K562 (cell line): ENCODE measurements at regions not wholly inside any gene's neighbourhood (a gene's known extent, or its start where the extent isn't known, plus 50 kb on each side); places are given as distances from the start of the nearest gene placed in this dataset.

Source experiments
- ATAC-seq: fragments of 200-7000 bp; cut with Tn5 transposase; 3 replicates; pipeline ENCODE4 v1.9.1; 2020; ENCODE audit warnings: moderate library complexity
- BruUV-seq: library from RNA; stranded (reverse); fragments of 400-500 nt; replicated peaks from 2 replicates; lab custom pipeline; 2021; lab: Mats Ljungman, UMichigan
- CTCF ChIA-PET: fragments of 300-600 bp; formaldehyde crosslinking; extraction: SDS; loops from one replicate; lab custom pipeline; 2021; ENCODE audit warnings: low intra/inter-chr PET ratio; lab: Yijun Ruan, JAX
- POLR2A ChIA-PET: fragments of 300-600, 350-650 bp; sonication (Branson Sonifier 250); formaldehyde crosslinking; extraction: SDS; loops from one replicate; lab custom pipeline; 2021; ENCODE audit warnings: antibody characterized with exemption, inconsistent platforms; lab: Yijun Ruan, JAX
- DNase-seq, 4 experiments: peaks; one replicate each; pipeline versions ENCODE4 v3.0.0 to v3.0.0-alpha.2; 2011 to 2018; ENCODE audit warnings: low spot score in 3 of 4, mixed read lengths in 3 of 4; ENCODE audit errors: extremely low read depth in 1 of 4
- FAIRE-seq: peaks from 2 replicates; lab custom pipeline; 2011; peaks lifted over from hg19 to GRCh38; lab: Jason Lieb, UNC
- H2AFZ ChIP-seq: 2 replicates; pipeline ENCODE4 v1.6.0; 2011; ENCODE audit warnings: low read depth, low read length, control low read depth, inconsistent platforms
- H3K27ac ChIP-seq: fragments of 200-600 bp; 3 replicates; pipeline ENCODE4 v1.8.0; 2011; ENCODE audit warnings: low read depth, mild to moderate bottlenecking, control low read depth, inconsistent platforms, low read length, moderate library complexity, mixed read lengths; ENCODE audit errors: extremely low read depth
- H3K27me3 ChIP-seq, 2 experiments: fragments of 300-600 bp in 1 of 2; 2 replicates in 1 of 2; 3 replicates in 1 of 2; pipeline versions ENCODE4 v1.6.0 to v1.8.0; 2011; ENCODE audit warnings: inconsistent platforms in 2 of 2, low read length in 2 of 2, mild to moderate bottlenecking in 1 of 2, mixed read lengths in 1 of 2, moderate library complexity in 1 of 2; ENCODE audit not compliant: control insufficient read depth in 2 of 2, insufficient read depth in 2 of 2
- H3K36me3 ChIP-seq: fragments of 300-600 bp; 3 replicates; pipeline ENCODE4 v1.8.0; 2011; ENCODE audit warnings: mild to moderate bottlenecking, low read length, inconsistent platforms; ENCODE audit not compliant: control insufficient read depth, insufficient read depth
- H3K4me1 ChIP-seq, 2 experiments: fragments of 200-600 bp in 1 of 2; replicated peaks in 1 of 2; 2 replicates in 1 of 2; 3 replicates in 1 of 2; pipeline versions ENCODE4 v1.5.1 to v1.8.0; 2011; ENCODE audit warnings: inconsistent platforms in 2 of 2, low read length in 2 of 2, mild to moderate bottlenecking in 1 of 2, mixed read lengths in 1 of 2, moderate library complexity in 1 of 2; ENCODE audit not compliant: control insufficient read depth in 2 of 2, insufficient read depth in 2 of 2
- H3K4me2 ChIP-seq: 2 replicates; pipeline ENCODE4 v1.6.1; 2011; ENCODE audit warnings: low read length, control low read depth, inconsistent platforms, mixed read lengths; ENCODE audit not compliant: insufficient read depth
- H3K4me3 ChIP-seq: fragments of 200-600 bp; sonication (generic), shearing (Covaris generic); 2 replicates; pipeline ENCODE4 v1.5.1; 2016; ENCODE audit warnings: control low read depth, inconsistent platforms
- H3K79me2 ChIP-seq: fragments of 200-600 bp; 3 replicates; pipeline ENCODE4 v1.8.0; 2011; ENCODE audit warnings: low read length, inconsistent platforms; ENCODE audit not compliant: control insufficient read depth, insufficient read depth
- H3K9ac ChIP-seq, 2 experiments: 2 replicates each; pipeline versions ENCODE4 v1.6.0 to v1.6.1; 2011; ENCODE audit warnings: low read depth in 2 of 2, low read length in 2 of 2, control low read depth in 1 of 2, inconsistent platforms in 1 of 2, mild to moderate bottlenecking in 1 of 2, mixed read lengths in 1 of 2; ENCODE audit not compliant: insufficient read depth in 1 of 2
- H3K9me1 ChIP-seq: one replicate; pipeline ENCODE4 v1.6.0; 2011; ENCODE audit warnings: inconsistent platforms, mild to moderate bottlenecking, low read length, moderate library complexity; ENCODE audit not compliant: control insufficient read depth, insufficient read depth
- H3K9me3 ChIP-seq: replicated peaks from 2 replicates; pipeline ENCODE4 v1.5.1; 2011; ENCODE audit warnings: low read depth, low read length, inconsistent platforms; ENCODE audit not compliant: control insufficient read depth, insufficient read depth
- H4K20me1 ChIP-seq: replicated peaks from 2 replicates; pipeline ENCODE4 v1.6.1; 2011; ENCODE audit warnings: low read length, inconsistent platforms, mixed read lengths; ENCODE audit not compliant: control insufficient read depth, insufficient read depth
- ATF2 ChIP-seq: sonication (generic); formaldehyde crosslinking; IDR thresholded peaks from 2 replicates; pipeline ENCODE4 v1.8.1; 2022; ENCODE audit warnings: missing genetic modification reagents
- CEBPB ChIP-seq: fragments of 450-650 bp; IDR thresholded peaks from 2 replicates; pipeline ENCODE4 v1.6.1; 2016; ENCODE audit warnings: missing genetic modification characterization, missing compliant biosample characterization
- ELF1 ChIP-seq: fragments of 200-800 bp; sonication (Bioruptor generic); IDR thresholded peaks from 2 replicates; pipeline ENCODE4 v1.6.1; 2016; ENCODE audit warnings: missing genetic modification characterization, missing compliant biosample characterization
- GABPA ChIP-seq: fragments of 200-800 bp; sonication (Bioruptor generic); conservative IDR thresholded peaks from 2 replicates; pipeline ENCODE4 v1.6.1; 2016; ENCODE audit warnings: low read depth, missing genetic modification characterization, missing compliant biosample characterization
- HNRNPLL ChIP-seq: fragments of 200-400 bp; formaldehyde crosslinking; IDR thresholded peaks from 2 replicates; pipeline ENCODE4 v1.6.1; 2017; ENCODE audit warnings: low read length, low read depth, mild to moderate bottlenecking; ENCODE audit not compliant: poor library complexity, severe bottlenecking
- NCOA1 ChIP-seq: fragments of 450-650 bp; IDR thresholded peaks from 2 replicates; pipeline ENCODE4 v1.6.1; 2016; ENCODE audit warnings: low read depth
- POLR2H ChIP-seq: IDR thresholded peaks from 2 replicates; pipeline ENCODE4 v1.6.1; 2016; ENCODE audit warnings: missing genetic modification characterization, low read depth, mild to moderate bottlenecking, control low read depth, missing compliant biosample characterization, moderate library complexity
- PPARD ChIP-seq: fragments of 250-450 bp; sonication (Bioruptor Pico); IDR thresholded peaks from 2 replicates; pipeline ENCODE4 v1.8.0; 2022; ENCODE audit warnings: inconsistent platforms, mild to moderate bottlenecking, moderate library complexity
- RAD51 ChIP-seq: fragments of 450-650 bp; IDR thresholded peaks from 2 replicates; pipeline ENCODE4 v1.7.1; 2016; ENCODE audit warnings: low read depth, mild to moderate bottlenecking, borderline replicate concordance
- TFE3 ChIP-seq: fragments of 450-650 bp; formaldehyde crosslinking; IDR thresholded peaks from 2 replicates; pipeline ENCODE4 v1.4.0; 2020; ENCODE audit warnings: mild to moderate bottlenecking, mixed read lengths
- USF2 ChIP-seq: sonication (generic); formaldehyde crosslinking; IDR thresholded peaks from 2 replicates; pipeline ENCODE4 v1.5.0; 2020; ENCODE audit warnings: missing genetic modification reagents
- YY1 ChIP-seq, 3 experiments: IDR thresholded peaks; 2 replicates each; pipeline ENCODE4 v1.6.1; 2011; ENCODE audit warnings: low read length in 2 of 3, mild to moderate bottlenecking in 2 of 3, moderate library complexity in 2 of 3, borderline replicate concordance in 1 of 3, control low read depth in 1 of 3, low read depth in 1 of 3; ENCODE audit not compliant: insufficient read depth in 3 of 3, insufficient replicate concordance in 2 of 3, control insufficient read depth in 1 of 3, insufficient read length in 1 of 3; ENCODE audit errors: extremely low read depth in 1 of 3
- ZBTB7A ChIP-seq: IDR thresholded peaks from 2 replicates; pipeline ENCODE4 v1.6.1; 2011; ENCODE audit warnings: low read depth, mild to moderate bottlenecking, low read length, moderate library complexity, borderline replicate concordance; ENCODE audit not compliant: control insufficient read depth
- whole genome bisulfite sequencing: fragments of 100-300 bp; shearing (Covaris generic); methylation state at CpG from one replicate; pipeline ENCODE4 v1.1.6; 2016; ENCODE audit warnings: low coverage, mixed read lengths; ENCODE audit not compliant: insufficient coverage; ENCODE audit errors: missing lambda C conversion rate; 5-methylcytosine and 5-hydroxymethylcytosine counted together
- in situ Hi-C: fragments of 300-500 bp; cut with MboI; formaldehyde crosslinking; loops from 4 replicates; pipeline ENCODE4 v1.15.0; 2018; ENCODE audit warnings: inconsistent platforms, mixed read lengths
- intact Hi-C: fragments of 100-400 bp; cut with micrococcal nuclease; formaldehyde crosslinking; loops from 2 replicates; pipeline ENCODE4 v1.14.2; 2022
- TF ChIP-seq, protein P1 (sequence below), 2 experiments: fragments of 450-650 bp; conservative IDR thresholded peaks; 2 replicates each; pipeline ENCODE4 v1.6.1; 2017; ENCODE audit warnings: mild to moderate bottlenecking in 2 of 2, moderate library complexity in 2 of 2

DNA sequence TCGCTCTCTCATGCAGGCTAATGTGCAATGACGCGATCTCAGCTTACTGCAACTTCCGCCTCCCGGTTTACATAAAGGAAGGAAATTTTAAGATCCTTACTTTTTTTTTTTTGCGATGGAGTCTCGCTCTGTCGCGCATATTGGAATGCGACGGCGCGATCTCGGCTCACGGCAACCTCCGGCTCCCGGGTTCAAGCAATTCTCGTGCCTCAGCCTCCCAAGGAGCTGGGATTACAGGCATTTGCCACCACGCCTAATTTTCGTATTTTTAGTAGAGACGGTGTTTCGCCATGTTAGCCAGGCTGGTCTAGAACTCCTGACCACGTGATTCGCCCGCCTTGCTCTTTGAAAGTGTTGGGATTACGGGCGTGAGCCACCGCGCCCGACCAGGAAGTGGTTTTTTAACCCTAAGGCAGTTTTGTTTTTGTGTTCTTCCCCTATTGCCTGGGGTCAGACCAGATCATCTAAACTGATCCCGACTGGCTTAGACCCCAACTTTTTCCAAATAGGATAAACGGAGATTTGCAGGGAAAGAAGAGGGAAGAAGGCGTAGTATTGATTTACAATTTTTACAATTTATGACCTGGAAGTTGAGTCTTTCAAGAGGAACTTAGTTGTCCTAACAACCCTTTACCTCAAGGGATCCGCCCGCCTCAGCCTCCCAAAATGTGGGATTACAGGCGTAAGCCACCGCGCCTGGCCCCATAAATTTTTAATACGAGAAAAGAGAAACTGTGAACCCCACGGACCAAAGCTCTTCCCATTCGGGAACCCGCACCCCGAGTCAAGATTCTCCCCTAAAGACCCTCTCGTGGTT lies 142.0 kb downstream of the ZNF737 start:
- no peaks in the 10 kb centered on the region for H3K27me3 ChIP-seq
- H3K4me3 ChIP-seq: peak overlapping the region; percentile 27
- no peaks in the 10 kb centered on the region for H3K79me2 ChIP-seq
- no peaks in the 10 kb centered on the region for H4K20me1 ChIP-seq
- no peak overlapping the region for H2AFZ ChIP-seq
- FAIRE-seq (no peak), ATAC-seq (peak; percentile 35; the same call in 1 of the 3 replicates), DNase-seq (peak in 1 of 4 experiments; percentile 27)
- no peaks in the 10 kb centered on the region for H3K36me3 ChIP-seq
- 0% methylated on average over 7 of the region's 44 CpGs for WGBS
- in situ Hi-C loops: no loop called here
- ChIA-PET POLR2A (interaction anchor here (0.6 kb wide), 1 partner anchor 1676 kb away, joined by 3 read pairs; no protein-coding TSS in a partner anchor), CTCF (no interaction called here)
- BruUV-seq: TSS peak; percentile 48
- H3K4me2 ChIP-seq: no peak overlapping the region; the same call in 1 of the 2 replicates
- intact Hi-C loops: no loop called here
- no peaks in the 10 kb centered on the region for H3K9me3 ChIP-seq
- TF ChIP-seq POLR2H (tag) (peak; percentile 44), ELF1 (tag) (peak; percentile 46), NCOA1 (no peak), GABPA (peak; percentile 52), CEBPB (tag) (no peak), TFE3 (CRISPR knock-in tag) (peak; percentile 47), PPARD (CRISPR knock-in tag) (no peak), ZBTB7A (no peak), YY1 (IDR thresholded peaks at IDR 0.05; ENCODE audit: borderline replicate concordance in 1 of 3, control insufficient read depth in 1 of 3, extremely low read depth in 1 of 3, insufficient read depth in 3 of 3, insufficient read length in 1 of 3, insufficient replicate concordance in 2 of 3, low read depth in 1 of 3, low read length in 2 of 3) (peak in 1 of 3 experiments; percentile 12), RAD51 (peak; percentile 56; the same call in 1 of the 2 replicates), USF2 (CRISPR knock-in tag) (peak; percentile 29; the same call in 1 of the 2 replicates), HNRNPLL (no peak), ATF2 (no peak)
- TF ChIP-seq, protein P1, sequence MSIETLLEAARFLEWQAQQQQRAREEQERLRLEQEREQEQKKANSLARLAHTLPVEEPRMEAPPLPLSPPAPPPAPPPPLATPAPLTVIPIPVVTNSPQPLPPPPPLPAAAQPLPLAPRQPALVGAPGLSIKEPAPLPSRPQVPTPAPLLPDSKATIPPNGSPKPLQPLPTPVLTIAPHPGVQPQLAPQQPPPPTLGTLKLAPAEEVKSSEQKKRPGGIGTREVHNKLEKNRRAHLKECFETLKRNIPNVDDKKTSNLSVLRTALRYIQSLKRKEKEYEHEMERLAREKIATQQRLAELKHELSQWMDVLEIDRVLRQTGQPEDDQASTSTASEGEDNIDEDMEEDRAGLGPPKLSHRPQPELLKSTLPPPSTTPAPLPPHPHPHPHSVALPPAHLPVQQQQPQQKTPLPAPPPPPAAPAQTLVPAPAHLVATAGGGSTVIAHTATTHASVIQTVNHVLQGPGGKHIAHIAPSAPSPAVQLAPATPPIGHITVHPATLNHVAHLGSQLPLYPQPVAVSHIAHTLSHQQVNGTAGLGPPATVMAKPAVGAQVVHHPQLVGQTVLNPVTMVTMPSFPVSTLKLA (conservative IDR thresholded peaks at IDR 0.05): 0 out of 4 replicates have a peak, but pooled peaks of 1 of the 2 experiments have one; percentile 28
- H3K9ac ChIP-seq: peak overlapping the region; percentile 53 to 71; a peak in 3 of 4 replicates
- no peaks in the 10 kb centered on the region for H3K4me1 ChIP-seq
- H3K27ac ChIP-seq: peak overlapping the region; percentile 53; the same call in 1 of the 3 replicates
- no peaks in the 10 kb centered on the region for H3K9me1 ChIP-seq
